Activated naive CD4-positive, alpha-beta T cell treated with anti-CD3 and anti-CD28 coated beads, Interleukin-2, amount 50 U/mL, for 72 hours (primary cell): ENCODE measurements at regions not wholly inside any gene's neighbourhood (a gene's known extent, or its start where the extent isn't known, plus 50 kb on each side); places are given as distances from the start of the nearest gene placed in this dataset.
"Not testable (repeated sequence)": the region's sequence is repeated elsewhere in the genome, so short reads cannot be mapped to it uniquely, and the experiment has no call there.

Source experiments
- ATAC-seq, 2 donors: fragments of 150-1000 bp; cut with Tn5 transposase; 2 replicates each; pipeline ENCODE4 v1.10.0; 2021; ENCODE audit warnings: mild to moderate bottlenecking in 2 of 2, moderate library complexity in 2 of 2
- DNase-seq, 2 donors: peaks; one replicate each; pipeline ENCODE4 v3.0.0; 2021 to 2022; ENCODE audit warnings: low spot score in 2 of 2
- H3K27ac Mint-ChIP-seq, 2 donors: one replicate each; pipeline ENCODE4 v1.8.0; 2022; ENCODE audit warnings: mild to moderate bottlenecking in 2 of 2, mixed read lengths in 2 of 2
- H3K36me3 Mint-ChIP-seq, 2 donors: one replicate each; pipeline ENCODE4 v1.8.0; 2022; ENCODE audit warnings: mixed read lengths in 2 of 2
- H3K9me3 Mint-ChIP-seq, 2 donors: one replicate each; pipeline ENCODE4 v1.8.0; 2022; ENCODE audit warnings: mixed read lengths in 2 of 2

GRCh38 chr14:89473569-89473968, 56.5 kb upstream of the FOXN3 start:
- Mint-ChIP-seq H3K36me3 (peaks cover 5 to 21% of the 10 kb centered on the region in 2 donors), H3K27ac (no peak overlapping the region), H3K9me3 (peaks cover 0 to 3% of the 10 kb centered on the region in 2 donors)
- DNase-seq (no peak), ATAC-seq (no peak)

GRCh38 chr14:89470401-89470800, 53.4 kb upstream of the FOXN3 start:
- no peak for ATAC-seq
- peaks cover 0 to 5% of the 10 kb centered on the region in 2 donors for H3K9me3 Mint-ChIP-seq

GRCh38 chr14:89469210-89470198, 52.5 kb upstream of the FOXN3 start:
- peaks cover 0 to 5% of the 10 kb centered on the region in 2 donors for H3K9me3 Mint-ChIP-seq
- peaks cover 15 to 37% of the 10 kb centered on the region in 2 donors for H3K36me3 Mint-ChIP-seq
- DNase-seq (no peak), ATAC-seq (no peak)
- peak overlapping the region in 1 of 2 donors; percentile 44 for H3K27ac Mint-ChIP-seq

More at GRCh38 chr14:89470401-89470800, 53.4 kb upstream of the FOXN3 start:
- Mint-ChIP-seq H3K36me3 (peaks cover 15 to 28% of the 10 kb centered on the region in 2 donors), H3K27ac (peak overlapping the region in 1 of 2 donors; percentile 4)
- DNase-seq: no peak

- DNase-seq (no peak), ATAC-seq (no peak)
- H3K27ac Mint-ChIP-seq: no peak overlapping the region
- peaks cover 0 to 5% of the 10 kb centered on the region in 2 donors for H3K9me3 Mint-ChIP-seq
- H3K36me3 Mint-ChIP-seq: peaks cover 14 to 36% of the 10 kb centered on the region in 2 donors
These were observed 51.5 kb upstream of the FOXN3 start for GRCh38 chr14:89468566-89468965.

- DNase-seq, ATAC-seq: not testable (repeated sequence)
These were observed 51.0 kb upstream of the FOXN3 start for GRCh38 chr14:89468030-89468429.

GRCh38 chr14:89466944-89467343, 49.9 kb upstream of the FOXN3 start:
- peak overlapping the region in 1 of 2 donors; percentile 1 for H3K27ac Mint-ChIP-seq
- no peak for ATAC-seq

More at GRCh38 chr14:89468030-89468429, 51.0 kb upstream of the FOXN3 start:
- not testable (repeated sequence) for H3K27ac Mint-ChIP-seq, H3K9me3 Mint-ChIP-seq
- peaks cover 10 to 31% of the 10 kb centered on the region in 2 donors for H3K36me3 Mint-ChIP-seq

More at GRCh38 chr14:89466944-89467343, 49.9 kb upstream of the FOXN3 start:
- DNase-seq: no peak
- H3K36me3 Mint-ChIP-seq: peaks cover 10 to 31% of the 10 kb centered on the region in 2 donors
- peaks cover 0 to 5% of the 10 kb centered on the region in 2 donors for H3K9me3 Mint-ChIP-seq
